GM23338 (cell line): ENCODE measurements at regions not wholly inside any gene's neighbourhood (a gene's known extent, or its start where the extent isn't known, plus 50 kb on each side); places are given as distances from the start of the nearest gene placed in this dataset.

ENCODE experiments used
- CREB1 ChIP-seq: fragments of 250-450 bp; sonication (Bioruptor Pico); IDR thresholded peaks from 2 replicates; pipeline ENCODE4 v1.5.0; 2020; ENCODE audit warnings: low read depth, mild to moderate bottlenecking, moderate library complexity
- CTCF ChIP-seq, 2 experiments: fragments of 200-600 bp in 1 of 2; sonication (generic) in 1 of 2; conservative IDR thresholded peaks; 2 replicates each; pipeline versions ENCODE4 v1.5.1 to v1.6.1; 2016 to 2017; ENCODE audit warnings: antibody characterized with exemption in 2 of 2, low read depth in 2 of 2, mild to moderate bottlenecking in 2 of 2, moderate library complexity in 1 of 2
- ETS1 ChIP-seq: IDR thresholded peaks from 2 replicates; pipeline ENCODE4 v1.6.1; 2016; ENCODE audit warnings: antibody characterized with exemption
- EZH2 ChIP-seq: fragments of 200-600 bp; sonication (generic); IDR thresholded peaks from one replicate; pipeline ENCODE4 v1.8.0; 2017; ENCODE audit warnings: antibody characterized with exemption, mild to moderate bottlenecking, low read depth; ENCODE audit not compliant: unreplicated experiment
- NANOG ChIP-seq: IDR thresholded peaks from 2 replicates; pipeline ENCODE4 v1.6.1; 2016; ENCODE audit warnings: antibody characterized with exemption, borderline replicate concordance
- POLR2AphosphoS5 ChIP-seq: IDR thresholded peaks from 2 replicates; pipeline ENCODE4 v1.6.1; 2016; ENCODE audit warnings: antibody characterized with exemption, low read depth
- REST ChIP-seq: IDR thresholded peaks from one replicate; pipeline ENCODE4 v1.6.1; 2018; ENCODE audit warnings: antibody characterized with exemption; ENCODE audit not compliant: unreplicated experiment
- STAT1 ChIP-seq: IDR thresholded peaks from one replicate; pipeline ENCODE4 v1.6.1; 2016; ENCODE audit warnings: antibody characterized with exemption; ENCODE audit not compliant: unreplicated experiment
- ZNF331 ChIP-seq: fragments of 250-450 bp; sonication (Bioruptor Pico); IDR thresholded peaks from 2 replicates; pipeline ENCODE4 v1.5.0; 2020; ENCODE audit warnings: low read depth, mild to moderate bottlenecking, moderate library complexity

GRCh38 chr10:71031026-71031425 is 142.7 kb upstream of the PCBD1 start:
- TF ChIP-seq CTCF (conservative IDR thresholded peaks at IDR 0.05; ENCODE audit: low read depth in 2 of 2) (no peak), EZH2 (no peak), POLR2AphosphoS5 (no peak), CREB1 (CRISPR knock-in tag) (no peak), ETS1 (no peak), REST (no peak), STAT1 (no peak), NANOG (no peak), ZNF331 (CRISPR knock-in tag) (no peak)
